GM13976 (cell line): ENCODE measurements at regions not wholly inside any gene's neighbourhood (a gene's known extent, or its start where the extent isn't known, plus 50 kb on each side); places are given as distances from the start of the nearest gene placed in this dataset.
"Not testable (repeated sequence)": the region's sequence is repeated elsewhere in the genome, so short reads cannot be mapped to it uniquely, and the experiment has no call there.

Experiments used
- DNase-seq: peaks from one replicate; pipeline ENCODE4 v3.0.0; 2012; ENCODE audit warnings: low spot score
- CTCF ChIP-seq: IDR thresholded peaks from 2 replicates; pipeline ENCODE4 v1.5.1; 2012; ENCODE audit warnings: borderline replicate concordance, mild to moderate bottlenecking; ENCODE audit not compliant: insufficient read depth; ENCODE audit errors: extremely low read depth, missing control alignments, control extremely low read depth
- in situ Hi-C: fragments of 300-500 bp; cut with MboI; formaldehyde crosslinking; loops from one replicate; pipeline ENCODE4 v1.12.0; 2022; ENCODE audit warnings: low sequenced_read_pairs, mixed read lengths, inconsistent platforms; ENCODE audit not compliant: unreplicated experiment

DNA sequence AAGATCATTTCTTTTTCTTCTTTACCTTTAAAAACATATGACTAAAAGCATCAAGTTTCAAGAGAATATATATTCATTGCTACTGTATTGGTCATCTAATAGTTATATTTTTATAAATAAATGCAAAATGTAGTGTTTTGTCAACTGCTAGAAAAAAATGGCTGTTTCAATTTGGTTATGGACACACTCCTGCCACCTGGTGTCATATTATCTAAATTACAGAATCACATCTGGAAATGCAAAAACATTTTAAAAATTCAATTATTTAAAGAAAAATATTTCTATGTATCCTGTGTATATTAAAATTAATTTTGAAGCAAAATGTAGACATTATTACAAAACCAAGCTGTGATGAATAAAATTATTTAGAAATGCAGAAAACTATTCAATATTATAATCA, 329.4 kb upstream of the PCDH18 start:
- in situ Hi-C loops = no loop called here

DNA sequence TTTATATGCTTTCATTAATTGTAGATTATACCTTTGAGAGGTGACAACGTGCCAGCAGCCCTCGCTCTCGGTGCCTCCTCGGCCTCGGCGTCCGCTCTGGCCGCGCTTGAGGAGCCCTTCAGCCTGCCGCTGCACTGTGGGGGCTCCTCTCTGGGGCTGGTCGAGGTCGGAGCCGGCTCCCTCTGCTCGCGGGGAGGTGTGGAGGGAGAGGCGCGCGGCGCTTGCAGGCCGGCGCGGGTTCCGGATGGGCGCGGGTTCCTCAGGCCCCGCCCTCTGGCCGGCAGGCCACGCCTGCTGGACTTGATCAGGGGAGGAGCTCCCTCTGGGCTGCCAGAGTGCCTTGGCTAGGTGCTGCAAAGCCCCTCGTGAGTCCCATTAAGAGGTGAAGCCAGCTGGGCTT, 321.1 kb upstream of the PCDH18 start:
- no peak for DNase-seq
- no peak for TF ChIP-seq CTCF
- in situ Hi-C loops = no loop called here

More for the DNA sequence above, 329.4 kb upstream of the PCDH18 start:
- no peak for TF ChIP-seq CTCF
- no peak for DNase-seq

DNA sequence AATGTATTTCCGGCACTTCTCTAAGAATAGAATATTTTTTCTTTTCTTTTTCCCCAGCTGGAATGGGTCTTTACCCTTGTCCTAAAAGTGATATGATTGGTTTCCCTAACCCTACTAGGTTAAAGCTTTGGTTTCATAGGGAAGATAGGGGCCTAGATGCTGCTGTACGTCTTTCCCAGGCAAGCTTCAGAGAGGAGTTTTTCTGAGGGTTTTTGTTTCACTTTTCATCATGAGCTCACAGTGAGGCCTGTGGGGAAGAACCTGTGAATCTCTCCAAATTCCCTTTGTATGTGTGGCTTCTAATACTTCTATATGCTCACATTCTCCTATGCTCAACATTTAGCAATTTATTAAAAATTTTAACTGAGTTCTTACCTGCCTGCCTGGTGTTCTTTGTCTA, 320.0 kb upstream of the PCDH18 start:
- DNase-seq = no peak
- no peak for TF ChIP-seq CTCF
- in situ Hi-C loops = no loop called here

GRCh38 chr4:137851435-137851834, 319.1 kb upstream of the PCDH18 start:
- TF ChIP-seq CTCF = no peak
- no peak for DNase-seq
- in situ Hi-C loops = no loop called here

DNA sequence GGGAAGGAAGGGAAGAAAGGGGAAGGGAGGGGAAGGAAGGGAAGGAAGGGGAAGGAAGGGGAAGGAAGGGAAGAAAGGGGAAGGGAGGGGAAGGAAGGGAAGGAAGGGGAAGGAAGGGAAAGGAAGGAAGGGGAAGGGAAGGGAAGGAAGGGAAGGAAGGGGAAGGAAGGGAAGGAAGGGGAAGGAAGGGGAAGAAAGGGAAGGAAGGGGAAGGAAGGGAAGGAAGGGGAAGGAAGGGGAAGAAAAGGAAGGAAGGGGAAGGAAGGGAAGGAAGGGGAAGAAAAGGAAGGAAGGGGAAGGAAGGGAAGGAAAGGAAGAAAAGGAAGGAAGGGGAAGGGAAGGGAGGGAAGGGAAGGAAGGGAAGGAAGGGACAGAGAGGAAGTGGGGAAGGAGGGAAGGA, 295.7 kb upstream of the PCDH18 start:
- in situ Hi-C loops = not testable (repeated sequence)

GRCh38 chr4:137825505-137825904, 293.2 kb upstream of the PCDH18 start:
- DNase-seq = no peak
- TF ChIP-seq CTCF = no peak
- in situ Hi-C loops = no loop called here

More for the DNA sequence above, 295.7 kb upstream of the PCDH18 start:
- not testable (repeated sequence) for DNase-seq

- in situ Hi-C loops = loop anchor here (25.0 kb wide), 1 partner anchor 1039 kb away; no protein-coding TSS in a partner anchor
- DNase-seq = no peak
- TF ChIP-seq CTCF = no peak
Observed at GRCh38 chr4:137823007-137823406, 290.7 kb upstream of the PCDH18 start.
